Activated naive CD4-positive, alpha-beta T cell treated with anti-CD3 and anti-CD28 coated beads, Interleukin-2, amount 50 U/mL, for 72 hours (primary cell): ENCODE measurements at regions not wholly inside any gene's neighbourhood (a gene's known extent, or its start where the extent isn't known, plus 50 kb on each side); places are given as distances from the start of the nearest gene placed in this dataset.
"Not testable (repeated sequence)": the region's sequence is repeated elsewhere in the genome, so short reads cannot be mapped to it uniquely, and the experiment has no call there.

Source experiments
- ATAC-seq, 2 donors: fragments of 150-1000 bp; cut with Tn5 transposase; 2 replicates each; pipeline ENCODE4 v1.10.0; 2021; ENCODE audit warnings: mild to moderate bottlenecking in 2 of 2, moderate library complexity in 2 of 2
- DNase-seq, 2 donors: peaks; one replicate each; pipeline ENCODE4 v3.0.0; 2021 to 2022; ENCODE audit warnings: low spot score in 2 of 2
- H3K27ac Mint-ChIP-seq, 2 donors: one replicate each; pipeline ENCODE4 v1.8.0; 2022; ENCODE audit warnings: mild to moderate bottlenecking in 2 of 2, mixed read lengths in 2 of 2
- H3K36me3 Mint-ChIP-seq, 2 donors: one replicate each; pipeline ENCODE4 v1.8.0; 2022; ENCODE audit warnings: mixed read lengths in 2 of 2
- H3K9me3 Mint-ChIP-seq, 2 donors: one replicate each; pipeline ENCODE4 v1.8.0; 2022; ENCODE audit warnings: mixed read lengths in 2 of 2

DNA sequence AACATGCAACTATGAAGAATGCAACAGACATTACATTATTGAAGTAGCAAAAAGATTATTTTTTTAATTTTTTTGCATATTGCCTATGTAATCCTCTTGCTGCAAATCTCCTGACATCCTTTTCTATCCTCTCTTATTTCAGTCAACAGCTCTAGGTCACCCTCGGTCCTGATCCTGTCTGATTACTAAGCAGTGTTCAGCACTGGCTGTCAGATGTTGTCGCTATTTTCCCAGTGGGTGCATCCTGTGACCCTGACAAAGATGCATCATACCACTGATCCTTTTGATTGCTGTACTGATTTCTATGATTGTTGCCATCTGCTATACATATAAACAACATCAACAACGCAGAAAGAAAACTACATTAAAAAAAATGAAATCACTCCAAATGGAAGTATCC lies 443.7 kb upstream of the PRR20A start:
- DNase-seq (no peak), ATAC-seq (no peak)
- Mint-ChIP-seq H3K27ac (no peak overlapping the region), H3K36me3 (peaks cover 0 to 4% of the 10 kb centered on the region in 2 donors), H3K9me3 (peaks cover 25 to 28% of the 10 kb centered on the region in 2 donors)

DNA sequence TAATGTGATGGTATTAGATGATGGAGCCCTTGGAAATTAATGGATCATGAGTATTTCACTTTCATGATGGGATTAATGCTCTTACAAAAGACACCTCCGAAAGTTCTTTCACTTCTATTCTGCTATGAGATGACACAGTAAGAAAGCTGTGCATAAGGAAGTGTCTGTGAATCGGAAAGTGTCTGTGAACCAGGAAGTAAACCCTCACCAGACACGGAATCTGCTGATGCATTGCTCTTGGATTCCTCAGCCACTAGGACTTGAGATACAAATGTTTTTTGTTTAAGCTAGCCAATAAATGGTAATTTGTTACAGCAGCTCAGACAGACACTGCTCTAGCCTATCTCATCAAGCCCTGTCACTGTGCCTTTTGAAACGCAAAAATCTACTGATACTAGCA lies 440.4 kb upstream of the PRR20A start:
- Mint-ChIP-seq H3K36me3 (peaks cover 0 to 4% of the 10 kb centered on the region in 2 donors), H3K9me3 (peaks cover 13 to 24% of the 10 kb centered on the region in 2 donors), H3K27ac (no peak overlapping the region)
- DNase-seq (no peak), ATAC-seq (no peak)

DNA sequence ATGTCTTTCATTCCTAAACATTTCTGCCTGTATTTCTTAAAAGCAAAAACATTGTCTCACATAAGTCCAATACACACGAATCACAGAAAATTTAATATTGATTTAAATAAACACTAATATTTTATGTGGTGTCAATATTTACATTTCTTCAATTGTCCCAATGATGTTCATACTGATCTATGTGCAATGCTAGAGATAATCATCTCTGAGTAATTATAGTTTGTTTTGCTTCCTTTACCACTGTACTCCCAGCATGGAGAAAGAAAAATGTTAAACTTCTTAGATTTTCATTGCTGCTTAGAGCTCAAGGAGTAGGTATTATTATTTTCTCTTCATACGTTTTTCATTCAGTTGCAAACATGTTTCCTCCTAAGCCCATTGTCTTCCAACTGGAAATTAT lies 434.2 kb upstream of the PRR20A start:
- no peak for ATAC-seq
- H3K9me3 Mint-ChIP-seq, result peaks cover 11 to 26% of the 10 kb centered on the region in 2 donors
- DNase-seq, result no peak
- peaks cover 0 to 4% of the 10 kb centered on the region in 2 donors for H3K36me3 Mint-ChIP-seq
- no peak overlapping the region for H3K27ac Mint-ChIP-seq

DNA sequence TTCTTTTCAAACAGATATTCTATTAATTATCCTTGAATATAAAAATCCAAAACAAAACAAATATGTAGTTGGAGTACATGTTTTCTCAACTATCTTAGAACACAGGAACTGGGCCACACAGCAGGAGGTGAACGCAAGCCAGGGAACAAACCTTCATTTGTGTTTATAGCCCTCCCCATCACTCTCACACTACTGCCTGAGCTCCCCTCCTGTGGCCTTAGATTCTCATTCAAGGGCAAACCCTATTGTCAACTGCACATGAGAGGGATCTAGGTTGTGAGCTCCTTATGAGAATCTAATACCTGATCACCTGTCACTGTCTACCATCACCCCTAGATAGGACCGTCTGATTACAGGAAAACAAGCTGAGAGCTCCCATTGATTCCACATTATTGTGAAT lies 427.1 kb upstream of the PRR20A start:
- DNase-seq (no peak), ATAC-seq (no peak)
- no peak overlapping the region for H3K27ac Mint-ChIP-seq
- H3K36me3 Mint-ChIP-seq, result no peaks in the 10 kb centered on the region
- peaks cover 4 to 11% of the 10 kb centered on the region in 2 donors for H3K9me3 Mint-ChIP-seq

DNA sequence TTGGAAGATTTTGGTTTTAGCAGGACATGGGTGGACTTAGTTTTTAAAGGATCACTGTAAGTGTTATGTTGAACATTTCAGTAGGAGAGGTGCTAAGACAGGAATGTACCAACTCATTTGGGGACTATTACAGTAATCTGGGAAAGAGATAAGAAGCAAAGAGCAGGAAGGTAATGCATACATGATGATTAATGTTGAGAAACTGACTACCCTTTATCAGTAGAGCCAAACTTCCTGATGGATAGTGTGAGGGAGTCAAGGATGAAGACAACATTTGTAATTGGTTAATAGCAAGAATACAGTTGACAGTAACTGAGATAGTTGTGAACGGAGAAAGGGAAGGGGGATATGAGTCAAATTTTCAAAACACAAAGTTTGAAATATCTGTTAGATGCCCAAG lies 421.9 kb upstream of the PRR20A start:
- Mint-ChIP-seq H3K36me3 (no peaks in the 10 kb centered on the region), H3K27ac (no peak overlapping the region), H3K9me3 (peaks cover 18 to 20% of the 10 kb centered on the region in 2 donors)
- DNase-seq (no peak), ATAC-seq (no peak)

DNA sequence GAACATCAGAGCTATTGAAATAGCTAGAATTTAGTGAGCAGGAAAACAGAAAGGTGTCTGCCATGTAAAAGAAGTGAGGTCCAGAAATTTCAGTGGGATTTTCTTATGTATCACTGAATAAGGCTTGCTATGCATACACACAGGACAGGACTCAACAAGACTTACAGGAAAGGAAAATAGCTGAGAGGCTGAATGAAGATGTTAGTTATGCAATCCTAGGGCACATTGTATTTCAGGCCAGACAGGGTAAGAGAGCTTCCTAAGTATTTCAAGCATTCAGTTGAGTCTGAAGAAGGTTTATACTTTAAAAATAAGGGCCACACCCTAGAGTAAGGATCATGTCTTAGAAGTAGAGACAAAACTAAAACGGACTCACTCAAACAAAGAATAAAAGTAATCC lies 419.9 kb upstream of the PRR20A start:
- Mint-ChIP-seq H3K27ac (no peak overlapping the region), H3K9me3 (peaks cover 17 to 18% of the 10 kb centered on the region in 2 donors), H3K36me3 (no peaks in the 10 kb centered on the region)
- no peak for ATAC-seq
- no peak for DNase-seq

GRCh38 chr13:56735537-56735942 lies 405.2 kb upstream of the PRR20A start:
- H3K27ac Mint-ChIP-seq, result no peak overlapping the region
- peaks cover 6% of the 10 kb centered on the region in 2 donors for H3K36me3 Mint-ChIP-seq
- DNase-seq, result no peak
- peaks cover 15 to 16% of the 10 kb centered on the region in 2 donors for H3K9me3 Mint-ChIP-seq
- no peak for ATAC-seq

- DNase-seq (no peak), ATAC-seq (no peak)
- H3K9me3 Mint-ChIP-seq, result peaks cover 15 to 16% of the 10 kb centered on the region in 2 donors
- H3K36me3 Mint-ChIP-seq, result peaks cover 6% of the 10 kb centered on the region in 2 donors
- H3K27ac Mint-ChIP-seq, result no peak overlapping the region
Observed at GRCh38 chr13:56736966-56737365, 403.8 kb upstream of the PRR20A start.

DNA sequence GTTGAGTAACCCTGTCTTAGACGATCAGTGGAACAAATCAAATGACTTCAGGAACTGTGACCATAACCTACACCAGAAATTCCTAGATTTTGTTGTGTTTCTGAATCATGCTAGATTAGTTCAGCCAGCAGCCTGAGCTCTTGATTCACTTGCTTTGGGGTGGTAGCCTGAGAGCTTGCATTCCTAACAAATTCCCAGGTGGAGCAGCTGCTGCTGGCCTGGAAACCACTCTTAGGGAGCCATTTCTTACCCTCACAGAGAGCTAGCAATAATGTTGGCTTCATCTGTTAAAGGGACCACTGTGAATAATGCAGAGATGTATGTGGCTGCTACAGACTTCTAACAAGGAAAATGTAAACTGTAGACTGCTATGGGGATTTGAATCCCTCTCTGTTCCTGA lies 388.1 kb upstream of the PRR20A start:
- Mint-ChIP-seq H3K9me3 (peaks cover 4 to 24% of the 10 kb centered on the region in 2 donors), H3K27ac (no peak overlapping the region), H3K36me3 (no peaks in the 10 kb centered on the region)
- ATAC-seq (no peak), DNase-seq (no peak)

GRCh38 chr13:56755181-56755935 lies 385.4 kb upstream of the PRR20A start:
- Mint-ChIP-seq H3K36me3 (no peaks in the 10 kb centered on the region), H3K9me3 (peaks cover 4 to 26% of the 10 kb centered on the region in 2 donors), H3K27ac (no peak overlapping the region)
- ATAC-seq (no peak), DNase-seq (no peak)

- peaks cover 19 to 41% of the 10 kb centered on the region in 2 donors for H3K9me3 Mint-ChIP-seq
- not testable (repeated sequence) for H3K27ac Mint-ChIP-seq, ATAC-seq, DNase-seq
- peaks cover 0 to 18% of the 10 kb centered on the region in 2 donors for H3K36me3 Mint-ChIP-seq
Observed at GRCh38 chr13:56763333-56763732, 377.4 kb upstream of the PRR20A start.

- H3K36me3 Mint-ChIP-seq, result no peaks in the 10 kb centered on the region
- DNase-seq (no peak), ATAC-seq (no peak)
- peaks cover 5 to 18% of the 10 kb centered on the region in 2 donors for H3K9me3 Mint-ChIP-seq
- H3K27ac Mint-ChIP-seq, result no peak overlapping the region
Observed at GRCh38 chr13:56773148-56773547, 367.6 kb upstream of the PRR20A start.

DNA sequence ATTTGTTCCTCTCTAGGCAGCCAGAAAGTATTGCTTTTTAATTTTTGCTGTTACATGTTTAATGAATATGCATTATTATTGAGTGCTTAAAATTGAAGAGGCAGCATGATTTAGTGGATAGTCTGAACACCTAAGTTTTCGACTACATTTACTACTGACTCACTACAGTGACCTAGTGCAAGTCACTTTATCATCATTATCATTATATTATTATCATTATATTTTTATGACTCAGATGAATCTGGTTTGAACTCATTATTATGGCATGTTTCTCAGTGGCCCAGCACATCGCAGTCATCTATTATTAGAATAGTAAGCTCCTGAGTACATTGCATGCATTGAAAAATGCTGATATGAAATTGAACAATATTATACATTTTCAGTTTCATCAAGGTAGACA lies 351.2 kb upstream of the PRR20A start:
- no peak for ATAC-seq
- Mint-ChIP-seq H3K36me3 (no peaks in the 10 kb centered on the region), H3K27ac (no peak overlapping the region), H3K9me3 (peaks cover 9 to 11% of the 10 kb centered on the region in 2 donors)
- no peak for DNase-seq

GRCh38 chr13:56837161-56837560 lies 303.6 kb upstream of the PRR20A start:
- no peak for ATAC-seq
- Mint-ChIP-seq H3K9me3 (peaks cover 6 to 13% of the 10 kb centered on the region in 2 donors), H3K36me3 (peaks cover 0 to 6% of the 10 kb centered on the region in 2 donors), H3K27ac (no peak overlapping the region)
- DNase-seq, result no peak

DNA sequence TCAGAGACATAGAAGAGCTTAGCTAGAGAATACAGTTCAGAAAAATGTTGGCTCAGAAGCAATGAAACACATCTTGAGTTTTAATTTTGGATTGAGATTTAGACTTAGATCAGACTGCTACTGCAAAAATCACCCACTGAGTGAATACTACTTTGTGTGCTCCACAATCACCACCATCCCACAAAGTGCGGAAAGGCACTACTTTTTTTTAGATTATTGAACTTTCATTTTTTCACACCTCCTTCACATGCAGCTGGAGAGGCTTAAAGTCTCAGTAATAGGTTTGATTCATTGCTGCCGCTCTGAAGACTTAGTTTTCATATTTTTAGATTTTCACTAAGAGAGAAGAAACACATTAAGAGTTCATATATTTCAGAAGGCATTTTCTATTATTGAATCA lies 289.9 kb upstream of the PRR20A start:
- Mint-ChIP-seq H3K27ac (no peak overlapping the region), H3K36me3 (no peaks in the 10 kb centered on the region), H3K9me3 (peaks cover 14 to 19% of the 10 kb centered on the region in 2 donors)
- no peak for ATAC-seq
- DNase-seq, result no peak

GRCh38 chr13:56861476-56861875 lies 279.2 kb upstream of the PRR20A start:
- Mint-ChIP-seq H3K27ac (no peak overlapping the region), H3K9me3 (peaks cover 16 to 26% of the 10 kb centered on the region in 2 donors), H3K36me3 (no peaks in the 10 kb centered on the region)
- no peak for DNase-seq
- ATAC-seq, result no peak

- DNase-seq, result no peak
- H3K36me3 Mint-ChIP-seq, result no peaks in the 10 kb centered on the region
Observed at GRCh38 chr13:56864451-56864850, 276.3 kb upstream of the PRR20A start.

DNA sequence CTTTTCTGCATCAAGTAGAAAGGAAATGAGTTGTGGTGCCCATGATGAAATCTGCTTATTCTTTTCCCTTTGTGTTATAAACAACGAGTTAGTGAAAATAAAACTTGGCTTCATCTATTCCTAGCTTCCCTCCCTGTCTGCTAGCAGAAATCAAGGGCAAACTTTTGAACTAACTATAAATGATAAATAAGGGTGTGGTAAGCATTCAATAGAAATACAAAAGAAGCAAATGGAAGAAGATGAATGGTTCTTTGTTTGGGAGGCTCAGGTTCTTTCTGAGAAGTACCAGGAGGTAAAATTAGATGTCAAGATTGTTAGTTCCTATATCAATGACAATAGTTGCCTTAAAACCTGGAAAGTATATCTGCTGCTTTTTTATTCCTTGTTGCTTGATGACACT lies 275.3 kb upstream of the PRR20A start:
- no peaks in the 10 kb centered on the region for H3K36me3 Mint-ChIP-seq

More at GRCh38 chr13:56864451-56864850, 276.3 kb upstream of the PRR20A start:
- no peak for ATAC-seq
- Mint-ChIP-seq H3K27ac (no peak overlapping the region), H3K9me3 (peaks cover 15 to 25% of the 10 kb centered on the region in 2 donors)

More for the DNA sequence above, 275.3 kb upstream of the PRR20A start:
- no peak for ATAC-seq
- DNase-seq, result no peak
- no peak overlapping the region for H3K27ac Mint-ChIP-seq
- H3K9me3 Mint-ChIP-seq, result peaks cover 17 to 27% of the 10 kb centered on the region in 2 donors
